Fibroblast of skin of abdomen (primary cell): ENCODE measurements at regions not wholly inside any gene's neighbourhood (a gene's known extent, or its start where the extent isn't known, plus 50 kb on each side); places are given as distances from the start of the nearest gene placed in this dataset.

Source experiments
- DNase-seq: peaks from one replicate; pipeline ENCODE4 v3.0.0-alpha.2; 2013

GRCh38 chr2:78614726-78615125 is 410.8 kb upstream of the REG3G start:
- DNase-seq, result no peak

DNA sequence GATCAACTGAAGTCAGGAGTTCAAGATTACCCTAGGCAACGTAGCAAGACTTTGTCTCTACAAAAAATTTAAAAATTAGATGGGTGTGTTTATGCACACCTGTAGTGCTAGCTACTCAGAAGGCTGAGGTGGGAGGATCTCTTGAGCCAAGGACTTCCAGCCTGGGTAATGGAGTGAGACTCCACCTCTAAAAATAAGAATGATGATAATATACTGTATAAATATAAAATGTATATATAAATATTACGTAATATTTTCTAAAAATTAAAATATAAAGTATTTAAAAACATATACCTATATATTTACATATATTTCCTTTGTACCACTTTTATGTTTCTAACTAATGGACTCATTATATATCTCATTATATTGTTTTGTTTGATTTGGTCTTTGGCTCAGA is 409.5 kb upstream of the REG3G start:
- DNase-seq, result no peak

- DNase-seq, result no peak
These were observed 391.1 kb upstream of the REG3G start for GRCh38 chr2:78634425-78634824.

DNA sequence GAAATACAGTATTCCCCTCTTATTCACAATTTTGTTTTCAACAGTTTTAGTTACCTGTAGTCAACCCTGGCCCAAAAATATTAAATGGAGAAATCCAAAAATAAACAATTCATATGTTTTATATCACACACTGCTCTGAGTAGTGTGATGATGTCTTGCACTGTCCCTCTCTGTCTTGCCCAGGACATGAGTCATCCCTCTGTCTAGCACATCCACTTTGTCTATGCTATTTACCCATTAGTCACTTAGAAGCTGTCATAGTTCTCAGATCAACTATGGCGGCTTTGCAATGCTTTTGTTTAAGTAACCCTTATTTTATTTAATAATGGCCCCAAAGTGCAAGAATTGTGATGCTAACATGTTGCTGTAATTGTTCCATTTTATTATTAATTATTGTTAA is 380.6 kb upstream of the REG3G start:
- DNase-seq, result no peak

DNA sequence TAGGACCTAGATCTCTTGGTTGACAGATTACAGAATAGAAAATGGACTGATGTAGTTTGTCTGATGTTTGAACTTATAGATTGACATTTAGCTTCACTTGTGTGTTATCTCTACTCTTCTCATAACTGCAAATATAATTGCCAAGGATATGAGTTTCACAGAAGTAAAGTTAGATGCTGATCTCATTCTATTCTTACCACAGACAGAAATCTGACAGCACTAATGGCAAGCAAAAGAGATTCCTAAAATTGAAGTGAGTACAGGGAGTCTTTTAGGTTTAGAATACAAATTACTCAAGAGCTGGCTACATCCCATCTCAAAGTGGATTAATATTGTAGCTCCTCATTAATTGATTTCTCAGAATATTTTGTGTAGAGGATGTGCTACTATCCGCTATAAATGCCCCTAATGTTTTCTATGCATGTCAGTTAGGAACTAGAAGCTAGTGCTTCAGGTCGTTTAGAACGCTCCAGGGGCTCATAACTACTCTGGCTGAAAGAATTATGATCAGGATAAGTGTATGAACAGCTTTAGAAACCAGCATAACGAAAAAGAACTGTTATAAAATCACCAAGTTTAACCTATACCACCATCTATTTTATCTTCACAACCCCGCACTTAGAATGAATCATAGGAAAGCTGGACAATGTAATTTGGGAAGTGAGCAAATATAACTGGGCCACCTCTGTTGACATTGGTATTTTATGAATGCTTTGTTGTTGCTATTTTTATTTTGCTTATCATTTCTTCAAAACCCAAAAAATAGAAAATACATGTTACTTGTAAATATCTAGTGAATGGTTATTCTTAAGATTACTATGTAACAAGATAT is 378.8 kb upstream of the REG3G start:
- DNase-seq, result no peak

- DNase-seq, result no peak
These were observed 376.9 kb upstream of the REG3G start for GRCh38 chr2:78648558-78648957.

GRCh38 chr2:78654941-78655340 is 370.6 kb upstream of the REG3G start:
- DNase-seq, result no peak

GRCh38 chr2:78676921-78677696 is 348.4 kb upstream of the REG3G start:
- DNase-seq, result no peak

- DNase-seq, result no peak
These were observed 347.7 kb upstream of the REG3G start for GRCh38 chr2:78677774-78678173.

GRCh38 chr2:78681386-78681785 is 344.1 kb upstream of the REG3G start:
- no peak for DNase-seq

GRCh38 chr2:78682781-78683180 is 342.7 kb upstream of the REG3G start:
- no peak for DNase-seq

DNA sequence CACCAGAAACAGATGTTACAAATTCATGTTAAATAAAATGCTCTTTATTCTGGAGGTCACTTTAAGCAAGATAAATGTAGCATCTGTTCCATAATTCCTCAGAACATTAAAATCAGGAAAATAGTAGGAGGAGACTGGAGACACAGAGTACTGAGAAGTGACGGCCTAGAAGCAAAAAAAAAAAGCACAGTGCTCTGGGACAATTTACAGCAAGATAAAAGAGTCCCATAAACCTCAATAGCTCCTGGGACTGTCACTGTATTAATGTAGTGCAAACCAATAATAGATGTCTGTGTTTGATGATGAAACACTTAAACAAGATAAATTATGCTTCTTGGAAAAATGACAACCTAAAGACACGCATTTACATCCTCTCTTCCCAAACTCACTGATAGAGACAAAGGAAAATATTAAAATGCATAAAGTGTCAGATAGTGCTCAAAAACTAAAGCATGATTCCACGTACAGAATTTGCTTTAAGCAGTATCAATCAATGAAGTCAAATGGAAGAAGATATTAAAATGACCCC is 338.8 kb upstream of the REG3G start:
- DNase-seq, result no peak

GRCh38 chr2:78699696-78700095 is 325.8 kb upstream of the REG3G start:
- no peak for DNase-seq

DNA sequence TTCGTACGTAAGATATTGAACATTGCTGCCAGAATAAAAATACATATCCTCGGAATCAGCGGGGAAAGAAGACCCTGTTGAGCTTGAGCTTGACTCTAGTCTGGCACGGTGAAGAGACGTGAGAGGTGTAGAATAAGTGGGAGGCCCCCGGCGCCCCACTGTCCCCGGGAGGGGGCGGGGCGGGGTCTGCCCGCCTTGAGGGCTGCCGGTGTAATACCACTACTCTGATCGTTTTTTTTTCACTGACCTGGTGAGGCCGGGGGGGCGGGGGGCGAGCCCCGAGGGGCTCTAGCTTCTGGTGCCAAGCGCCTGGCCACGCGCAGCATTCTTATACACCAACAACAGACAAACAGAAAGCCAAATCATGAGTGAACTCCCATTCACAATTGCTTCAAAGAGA is 324.0 kb upstream of the REG3G start:
- no peak for DNase-seq

DNA sequence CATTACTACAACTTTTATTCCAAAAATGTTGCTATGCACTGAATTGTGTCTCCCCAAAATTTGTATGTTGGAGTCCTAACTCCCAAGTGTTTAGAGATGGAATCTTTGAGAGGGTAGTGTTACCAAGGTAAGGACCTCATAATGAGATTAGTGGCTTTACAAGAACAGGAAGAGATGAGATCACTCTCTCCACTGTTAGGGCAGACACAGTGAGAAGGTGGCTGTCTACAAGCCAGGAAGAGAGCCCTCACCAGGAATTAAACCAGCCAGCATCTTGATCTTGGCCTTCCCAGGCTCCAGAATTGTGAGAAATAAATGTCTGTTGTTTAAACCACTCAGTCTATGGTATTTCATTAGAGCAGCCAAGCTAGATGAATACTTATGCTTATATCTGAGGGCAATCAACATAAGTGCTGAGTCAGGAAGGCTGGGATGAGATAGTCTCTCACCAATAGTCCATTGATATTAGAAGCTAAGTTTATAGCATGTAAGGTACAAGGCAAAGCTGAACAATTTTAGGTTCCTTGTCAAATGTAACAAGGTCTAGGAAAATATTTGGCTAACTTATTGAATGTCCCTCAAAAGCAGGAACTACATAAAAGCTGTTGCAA is 317.6 kb upstream of the REG3G start:
- DNase-seq, result no peak

- DNase-seq, result no peak
These were observed 314.7 kb upstream of the REG3G start for GRCh38 chr2:78710632-78711375.

- DNase-seq, result no peak
These were observed 310.2 kb upstream of the REG3G start for GRCh38 chr2:78715293-78715692.

DNA sequence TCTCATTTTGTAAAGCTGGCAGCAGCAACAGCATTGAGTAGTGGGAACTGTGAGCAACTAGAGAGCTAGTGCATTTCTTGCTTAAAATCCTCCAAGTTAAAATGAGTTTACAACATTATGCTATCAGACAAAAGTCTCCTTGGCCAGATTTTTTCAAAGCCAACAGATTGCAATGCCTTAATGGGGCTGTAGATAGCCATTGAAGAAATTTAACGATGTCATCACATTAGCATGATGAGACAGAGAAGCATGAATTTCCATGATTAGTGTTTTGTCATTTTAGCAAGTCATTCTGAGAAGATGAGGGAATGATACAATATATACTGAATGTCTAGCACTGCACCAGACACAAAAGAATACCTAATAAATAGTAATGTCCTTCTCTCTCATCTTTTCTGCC is 307.5 kb upstream of the REG3G start:
- DNase-seq, result peak; percentile 22

GRCh38 chr2:78718473-78718872 is 307.0 kb upstream of the REG3G start:
- peak; percentile 65 for DNase-seq

DNA sequence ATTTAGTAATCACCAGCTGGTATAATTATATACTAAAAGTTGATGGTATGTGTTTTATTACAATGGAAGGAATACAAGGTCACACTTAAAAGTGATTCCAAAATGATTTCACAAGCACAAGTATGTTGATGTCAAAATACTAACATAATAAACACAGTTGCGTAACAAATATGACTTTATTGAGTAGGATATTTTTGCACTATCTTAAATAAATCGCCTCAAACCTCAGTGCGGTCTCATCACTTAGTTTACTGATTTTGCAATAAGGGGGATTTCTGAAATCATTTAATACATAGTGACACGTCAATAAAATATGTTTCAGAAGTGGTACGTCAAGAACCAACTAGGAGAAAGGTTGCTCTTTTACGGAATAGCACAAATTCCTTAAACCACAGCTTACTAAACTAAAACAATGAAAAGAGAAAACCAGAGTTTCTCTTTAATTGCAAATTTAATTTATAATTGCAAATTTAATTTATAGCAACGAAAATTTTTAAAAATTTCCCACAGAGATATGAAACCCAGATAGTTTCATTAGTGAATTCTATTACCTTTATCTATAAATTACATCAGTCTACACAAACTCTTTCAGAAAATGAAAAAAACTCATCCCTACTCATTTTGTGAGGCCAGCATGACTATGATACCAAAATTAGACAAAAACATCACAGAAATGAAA is 304.0 kb upstream of the REG3G start:
- peak; percentile 6 for DNase-seq

DNA sequence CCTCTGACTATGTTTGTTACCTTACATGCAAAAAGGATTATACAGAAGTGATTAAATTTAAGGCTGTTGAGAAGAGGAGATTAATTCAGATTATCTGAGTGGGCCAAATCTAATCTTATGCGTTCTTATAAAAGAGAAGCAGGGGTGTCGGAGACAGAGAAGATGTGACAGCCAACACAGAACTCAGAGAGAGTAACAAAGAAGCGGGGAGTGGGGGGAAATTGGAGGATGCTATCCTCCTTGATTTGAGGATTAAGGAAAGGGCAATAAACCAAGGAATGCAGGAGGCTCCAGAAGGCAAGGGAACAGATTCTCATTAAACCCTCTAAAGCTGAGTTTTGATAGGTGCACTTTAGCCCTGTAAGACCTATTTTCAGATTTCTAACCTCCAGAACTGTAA is 291.3 kb upstream of the REG3G start:
- no peak for DNase-seq

DNA sequence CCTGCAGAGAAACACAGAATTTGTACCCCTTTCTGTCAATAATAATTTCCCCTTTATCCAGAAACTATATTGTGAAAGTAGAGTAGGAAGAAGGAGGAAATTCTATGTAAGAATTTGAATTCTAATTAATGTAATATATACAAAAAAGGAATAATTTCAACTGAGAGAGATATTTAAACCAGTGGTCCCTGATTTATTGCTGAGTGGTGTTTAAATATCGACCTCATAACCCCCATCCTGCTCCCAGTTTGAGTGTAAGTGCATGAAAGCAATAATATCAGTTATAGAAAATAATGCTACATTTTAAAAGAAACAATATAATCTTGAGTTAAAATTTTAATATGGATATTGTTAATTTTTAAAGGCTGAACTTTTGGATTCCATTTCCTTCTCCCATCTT is 286.2 kb upstream of the REG3G start:
- no peak for DNase-seq
